ENCODE measurements at regions not wholly inside any gene's neighbourhood (a gene's known extent, or its start where the extent isn't known, plus 50 kb on each side); places are given as distances from the start of the nearest gene placed in this dataset.
"Not testable (repeated sequence)": the region's sequence is repeated elsewhere in the genome, so short reads cannot be mapped to it uniquely, and the experiment has no call there.

DNA sequence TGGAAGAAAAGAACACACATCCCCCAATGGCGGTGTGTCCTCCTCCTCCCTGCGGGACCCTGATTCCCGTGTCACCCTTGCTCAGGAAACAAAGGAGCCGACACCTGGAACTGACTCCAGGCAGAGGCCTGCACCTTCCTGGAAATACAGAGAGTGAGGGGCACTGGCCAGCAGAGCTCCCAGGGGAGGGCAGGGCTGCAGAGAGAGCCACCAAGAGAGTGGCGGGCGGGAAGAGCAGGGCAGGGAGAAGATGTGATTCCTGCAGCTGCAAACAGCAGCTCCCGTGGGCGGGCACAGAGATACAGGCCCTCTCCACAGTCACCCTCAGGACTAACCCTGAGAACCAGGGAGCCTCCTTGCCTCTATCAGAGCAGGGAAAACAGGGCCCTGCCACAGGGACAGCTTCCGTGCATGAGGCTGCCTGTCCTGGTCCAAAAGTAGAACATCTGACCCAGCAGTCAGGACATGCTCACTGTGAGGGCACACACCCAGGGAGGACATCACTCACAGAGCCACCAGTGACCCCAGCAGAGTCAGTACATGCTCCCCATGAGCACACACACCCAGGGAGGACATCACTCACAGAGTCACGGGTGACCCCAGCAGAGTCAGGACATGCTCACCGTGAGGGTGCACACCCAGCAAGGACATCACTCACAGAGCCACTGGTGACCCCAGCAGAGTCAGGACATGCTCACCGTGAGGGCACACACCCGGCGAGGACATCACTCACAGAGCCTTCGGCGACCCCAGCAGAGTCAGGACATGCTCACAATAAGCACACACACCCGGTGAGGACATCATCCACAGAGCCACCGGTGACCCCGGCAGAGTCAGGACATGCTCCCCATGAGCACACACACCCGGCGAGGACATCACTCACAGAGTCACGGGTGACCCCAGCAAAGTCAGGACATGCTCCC is 193.1 kb downstream of the DLL1 start:
- intact Hi-C loops (cut with DNase I) = no loop called here
- DNase-seq = no peak
- ATAC-seq (ENCODE audit: poor library complexity) = peak; percentile 9

DNA sequence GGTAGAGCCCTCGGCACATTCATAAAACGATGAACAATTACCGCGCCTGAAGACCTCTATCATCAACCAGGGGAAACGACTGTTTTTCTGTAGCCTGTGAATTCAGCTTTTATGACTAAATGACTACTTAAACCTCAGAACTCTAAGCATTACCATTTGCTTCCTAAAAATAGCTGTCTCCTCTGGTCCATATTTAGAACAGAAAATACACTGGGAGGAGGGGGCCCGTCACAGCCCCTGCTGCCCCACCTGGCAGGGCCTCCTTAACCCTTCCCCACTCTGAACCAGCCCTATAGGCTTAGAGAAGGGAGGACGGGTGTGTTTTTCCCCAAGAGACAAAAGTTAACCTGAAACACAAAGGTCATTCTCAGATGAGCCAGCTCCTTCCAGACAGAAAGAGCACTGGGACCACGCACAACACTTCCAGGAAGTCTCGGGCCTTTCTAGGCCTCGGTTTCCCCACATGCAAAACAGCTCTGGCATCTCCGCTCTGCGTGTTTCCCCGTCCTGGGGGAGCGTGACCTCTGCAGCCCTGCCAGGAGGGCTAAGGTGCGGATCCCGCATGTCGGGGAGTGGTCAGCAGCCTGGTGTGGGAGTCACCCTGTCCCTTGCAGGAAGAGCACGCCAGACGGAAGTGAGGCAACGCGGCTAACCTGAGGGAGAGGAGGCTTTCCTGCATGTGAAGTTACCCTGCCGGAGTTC is 193.9 kb downstream of the DLL1 start:
- intact Hi-C loops (cut with DNase I) = no loop called here
- ATAC-seq (ENCODE audit: poor library complexity) (no peak), DNase-seq (no peak)

DNA sequence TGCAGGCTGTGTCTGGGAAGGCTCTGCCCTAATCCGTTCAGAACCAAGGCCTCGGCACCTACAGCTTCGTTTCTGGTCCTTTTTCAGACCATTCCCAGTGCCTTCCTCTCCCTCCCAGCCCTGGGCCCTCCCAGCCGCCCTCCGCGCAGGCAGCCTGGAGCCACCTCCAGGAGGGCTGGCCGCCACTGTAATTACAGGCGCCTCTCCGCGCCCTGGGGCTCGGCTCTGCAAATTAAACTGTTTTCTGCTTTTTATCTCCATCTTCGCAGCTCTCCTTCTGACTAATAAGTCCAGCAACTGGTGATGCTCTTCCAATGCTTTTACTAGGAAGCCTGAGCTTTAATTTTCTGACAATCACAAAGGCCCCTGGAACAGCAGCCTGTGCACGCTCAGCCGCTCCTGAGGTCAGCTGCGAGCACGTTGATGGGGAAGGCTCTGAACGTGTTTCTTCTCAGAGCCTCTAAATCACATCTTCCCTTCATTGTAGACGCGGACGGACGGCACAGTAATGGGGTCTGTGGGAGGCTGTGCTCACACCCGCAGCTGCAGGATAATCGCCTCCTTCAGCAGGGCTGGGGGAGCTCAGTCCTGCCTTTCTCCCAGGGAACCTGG is 194.6 kb downstream of the DLL1 start:
- DNase-seq (no peak), ATAC-seq (ENCODE audit: poor library complexity) (no peak)
- intact Hi-C loops (cut with DNase I) = no loop called here

DNA sequence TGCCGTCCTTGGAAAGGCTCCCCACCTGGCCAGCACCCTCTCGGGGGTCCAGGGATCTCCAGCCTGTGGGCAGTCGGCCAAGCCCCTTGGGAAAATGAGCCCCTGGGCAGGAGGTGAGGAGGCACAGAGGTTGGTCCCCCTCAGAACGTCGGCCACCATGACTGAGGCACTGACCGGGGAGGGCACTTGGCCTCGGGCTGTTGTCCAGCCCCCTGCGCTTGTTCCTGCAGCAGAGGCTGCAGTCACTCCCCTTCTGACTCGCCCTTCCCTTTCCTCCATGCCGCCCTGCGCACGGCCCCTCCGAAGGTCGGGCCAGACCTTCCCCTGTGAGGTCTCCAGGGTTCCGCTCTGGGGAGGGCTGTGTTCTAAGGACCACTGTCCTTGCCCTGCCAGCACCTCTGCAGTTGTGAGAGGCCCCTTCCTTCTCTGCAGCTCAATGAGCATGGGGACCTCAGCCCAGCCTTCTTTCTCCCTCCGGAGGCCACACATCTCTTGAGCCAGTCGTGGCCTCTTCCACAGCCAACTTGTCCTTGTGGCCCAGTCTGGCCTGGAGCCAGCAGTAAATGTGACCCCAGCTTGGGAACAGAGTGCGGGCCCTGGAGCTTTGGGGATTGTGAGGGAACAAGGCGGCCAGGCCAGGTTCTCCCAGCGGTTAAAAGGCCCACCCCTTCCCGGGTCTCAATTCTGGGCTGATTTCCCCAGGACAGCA is 195.5 kb downstream of the DLL1 start:
- DNase-seq (no peak), ATAC-seq (ENCODE audit: poor library complexity) (no peak)
- intact Hi-C loops (cut with DNase I) = no loop called here

- ATAC-seq (ENCODE audit: poor library complexity) (no peak), DNase-seq (no peak)
- intact Hi-C loops (cut with DNase I) = no loop called here
Measured at GRCh38 chr6:170094686-170095272, 196.1 kb downstream of the DLL1 start.

DNA sequence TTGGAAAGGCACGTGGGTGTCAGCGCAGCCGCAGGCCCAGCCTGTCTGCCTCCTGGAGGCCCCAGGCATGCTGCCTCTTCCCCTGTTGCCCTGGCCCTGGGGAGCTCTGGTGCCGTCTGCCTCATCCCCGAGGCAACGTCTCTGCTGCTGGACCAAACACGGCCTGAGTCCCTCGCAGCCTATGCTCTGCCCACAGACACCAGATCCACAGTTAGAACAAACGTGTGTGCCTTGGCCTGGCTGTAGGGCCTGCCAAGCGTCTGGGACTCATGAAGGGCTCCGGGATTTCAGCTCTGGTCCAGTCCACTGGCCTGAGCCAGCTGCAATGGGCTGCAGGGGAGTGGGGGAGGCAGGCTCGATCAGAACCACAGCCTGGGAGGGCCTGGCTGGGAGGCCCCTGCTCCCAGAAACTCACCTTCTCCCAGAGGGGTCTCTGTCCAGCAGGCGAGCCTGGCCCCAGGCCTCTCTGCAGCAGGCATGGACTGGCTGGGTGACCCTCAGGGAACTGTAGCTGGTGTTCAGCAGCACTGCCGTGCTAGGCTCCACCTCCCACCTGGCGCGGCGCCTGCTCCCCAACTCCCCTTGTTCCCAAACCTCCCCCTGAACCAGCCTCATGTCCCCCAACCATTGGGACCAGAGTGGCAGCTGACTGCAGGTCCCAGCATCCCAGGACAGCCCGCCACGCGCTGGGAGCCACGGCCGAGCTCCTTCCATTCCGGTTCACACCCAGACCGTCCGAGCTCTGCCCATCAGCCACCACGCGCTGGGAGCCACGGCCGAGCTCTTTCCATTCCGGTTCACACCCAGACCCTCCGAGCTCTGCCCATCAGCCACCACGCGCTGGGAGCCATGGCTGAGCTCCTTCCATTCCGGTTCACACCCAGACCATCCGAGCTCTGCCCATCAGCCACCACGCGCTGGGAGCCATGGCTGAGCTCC is 197.0 kb downstream of the DLL1 start:
- intact Hi-C loops (cut with DNase I) = no loop called here
- ATAC-seq (ENCODE audit: poor library complexity) (no peak), DNase-seq (no peak)

GRCh38 chr6:170093276-170093657 is 197.6 kb downstream of the DLL1 start:
- ATAC-seq (ENCODE audit: poor library complexity) = no peak
- intact Hi-C loops (cut with DNase I) = no loop called here
- no peak for DNase-seq

DNA sequence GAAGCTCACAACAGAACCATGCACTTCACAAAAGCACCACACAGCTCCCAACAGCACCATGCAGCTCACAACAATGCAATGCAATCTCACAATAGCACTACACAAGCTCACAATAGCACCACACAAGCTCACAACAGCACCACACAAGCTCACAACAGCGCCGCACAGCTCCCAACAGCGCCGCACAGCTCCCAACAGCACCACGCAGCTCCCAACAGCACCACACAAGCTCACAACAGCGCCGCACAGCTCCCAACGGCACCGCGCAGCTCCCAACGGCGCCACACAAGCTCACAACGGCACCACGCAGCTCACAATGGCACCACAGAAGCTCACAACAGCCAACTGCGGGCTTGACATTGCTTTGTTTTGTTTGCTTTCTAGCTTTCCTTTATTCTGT is 198.1 kb downstream of the DLL1 start:
- ATAC-seq (ENCODE audit: poor library complexity) (no peak), DNase-seq (no peak)
- intact Hi-C loops (cut with DNase I) = no loop called here

DNA sequence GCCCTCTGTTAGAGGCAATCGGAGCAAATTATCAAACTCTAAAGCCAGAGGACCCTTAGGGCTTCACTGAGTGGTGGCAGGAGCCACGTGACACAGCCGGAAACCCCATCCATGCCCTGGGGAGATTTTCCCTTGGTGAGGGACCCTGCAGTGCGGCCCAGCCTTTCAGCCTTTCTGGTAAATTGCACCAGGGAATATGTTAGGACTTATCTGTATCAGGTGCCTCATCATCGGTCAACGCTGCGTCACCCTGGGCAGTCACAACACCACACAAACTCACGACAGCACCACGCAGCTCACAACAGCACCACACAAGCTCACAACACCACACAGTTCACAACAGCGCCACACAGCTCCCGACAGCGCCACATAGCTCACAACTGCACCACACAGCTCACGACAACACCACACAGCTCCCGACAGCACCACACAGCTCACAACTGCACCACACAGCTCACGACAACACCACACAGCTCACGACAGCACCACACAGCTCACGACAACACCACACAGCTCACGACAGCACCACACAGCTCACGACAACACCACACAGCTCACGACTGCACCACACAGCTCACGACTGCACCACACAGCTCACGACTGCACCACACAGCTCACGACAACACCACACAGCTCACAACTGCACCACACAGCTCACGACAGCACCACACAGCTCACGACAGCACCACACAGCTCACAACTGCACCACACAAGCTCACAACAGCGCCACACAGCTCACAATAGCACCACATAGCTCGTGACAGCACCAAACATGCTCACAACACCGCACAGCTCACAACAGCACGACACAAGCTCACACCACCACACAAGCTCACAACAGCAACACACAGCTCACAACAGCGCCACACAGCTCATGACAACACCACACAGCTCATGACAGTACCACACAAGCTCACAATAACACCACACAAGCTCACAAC is 199.0 kb downstream of the DLL1 start:
- DNase-seq (no peak), ATAC-seq (ENCODE audit: poor library complexity) (no peak)
- intact Hi-C loops (cut with DNase I) = no loop called here

GRCh38 chr6:170091000-170091638 is 199.8 kb downstream of the DLL1 start:
- intact Hi-C loops (cut with DNase I) = no loop called here
- ATAC-seq (ENCODE audit: poor library complexity) (no peak), DNase-seq (no peak)

DNA sequence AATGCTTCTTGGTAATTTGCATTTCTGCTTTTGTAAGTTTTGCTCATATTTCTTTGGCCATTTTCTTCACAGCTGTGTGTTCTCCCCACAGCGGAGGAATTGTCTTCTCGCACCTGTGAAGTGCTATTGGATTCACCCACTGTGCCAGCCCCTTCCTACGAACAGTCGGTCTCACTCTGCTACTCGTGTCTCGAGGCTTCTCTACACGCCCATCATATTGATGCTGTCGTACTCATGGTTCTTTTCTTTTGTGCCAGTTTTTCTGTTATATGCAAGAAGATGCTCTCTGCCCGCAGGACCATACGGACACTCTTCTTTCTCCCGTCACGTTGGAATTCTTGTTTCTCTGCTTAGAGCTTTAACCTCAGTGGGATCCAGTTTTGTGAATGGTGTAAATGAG is 200.3 kb downstream of the DLL1 start:
- DNase-seq = no peak
- ATAC-seq (ENCODE audit: poor library complexity) = no peak
- intact Hi-C loops (cut with DNase I) = no loop called here

GRCh38 chr6:170089963-170090362 is 200.9 kb downstream of the DLL1 start:
- intact Hi-C loops (cut with DNase I) = no loop called here
- DNase-seq = no peak
- ATAC-seq (ENCODE audit: poor library complexity) = no peak

DNA sequence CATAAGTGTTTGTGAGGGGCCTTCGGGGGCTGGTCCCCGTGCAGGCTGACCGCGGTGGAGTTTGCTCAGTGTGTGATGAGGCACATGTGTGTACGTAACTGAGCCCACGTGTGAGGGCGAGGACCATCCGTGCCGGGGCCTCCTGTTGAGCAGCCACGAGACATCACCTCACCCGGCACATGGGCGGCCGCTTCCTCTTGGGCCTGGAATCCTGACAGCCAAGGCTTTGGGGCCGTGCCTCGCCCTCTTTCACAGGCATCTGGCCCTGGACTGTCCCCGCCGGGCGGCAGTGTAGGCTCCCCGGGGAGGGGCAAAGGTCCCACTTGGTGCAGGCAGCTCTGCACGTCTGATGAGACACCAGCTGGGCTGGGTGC is 202.3 kb downstream of the DLL1 start:
- no peak for DNase-seq
- intact Hi-C loops (cut with DNase I) = no loop called here
- no peak for ATAC-seq (ENCODE audit: poor library complexity)

DNA sequence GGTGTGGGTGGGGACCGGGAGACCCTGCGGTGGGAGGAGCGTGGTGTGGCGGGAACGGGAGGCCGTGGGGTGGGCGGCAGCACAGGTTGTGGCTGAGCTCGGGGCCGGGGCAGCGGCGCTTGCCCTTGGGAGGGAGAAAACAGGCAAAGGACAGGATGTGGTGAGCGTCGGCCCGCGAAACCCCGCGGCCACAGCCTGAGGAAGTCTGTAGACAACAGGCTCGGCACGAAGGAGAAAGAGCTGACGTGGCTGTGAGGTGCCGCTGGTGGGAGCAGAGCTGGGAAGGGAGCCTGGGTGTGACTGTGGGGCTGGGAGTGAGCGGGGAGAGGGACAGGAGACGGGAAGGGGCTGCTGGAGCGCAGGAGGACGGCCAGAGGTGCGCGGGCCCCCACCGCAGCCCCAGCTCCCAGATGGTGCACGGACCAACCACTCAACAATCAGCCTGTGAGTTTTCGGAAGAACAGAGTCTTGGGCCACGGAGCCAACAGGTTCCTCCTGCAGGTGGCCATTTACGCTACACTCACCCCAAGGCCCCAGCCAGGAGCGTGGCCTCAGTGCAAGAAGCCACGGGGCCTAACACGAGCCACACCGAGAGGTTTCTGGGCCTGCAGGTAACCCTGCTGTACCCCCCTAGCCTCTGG is 202.8 kb downstream of the DLL1 start:
- ATAC-seq (ENCODE audit: poor library complexity) (no peak), DNase-seq (peak; percentile 46)
- intact Hi-C loops (cut with DNase I) = no loop called here

GRCh38 chr6:170087421-170087780 is 203.5 kb downstream of the DLL1 start:
- ATAC-seq (ENCODE audit: poor library complexity); intact Hi-C loops (cut with DNase I): not testable (repeated sequence)
- DNase-seq = peak; percentile 32
